ENCODE measurements at regions not wholly inside any gene's neighbourhood (a gene's known extent, or its start where the extent isn't known, plus 50 kb on each side); places are given as distances from the start of the nearest gene placed in this dataset.

GRCh38 chr7:391411-391951 is 101.5 kb downstream of the FOXL3 start:
- DNase-seq (ENCODE audit: low spot score, unreplicated experiment): no peak

GRCh38 chr7:391961-392524 is 102.1 kb downstream of the FOXL3 start:
- TF ChIP-seq, protein P1, sequence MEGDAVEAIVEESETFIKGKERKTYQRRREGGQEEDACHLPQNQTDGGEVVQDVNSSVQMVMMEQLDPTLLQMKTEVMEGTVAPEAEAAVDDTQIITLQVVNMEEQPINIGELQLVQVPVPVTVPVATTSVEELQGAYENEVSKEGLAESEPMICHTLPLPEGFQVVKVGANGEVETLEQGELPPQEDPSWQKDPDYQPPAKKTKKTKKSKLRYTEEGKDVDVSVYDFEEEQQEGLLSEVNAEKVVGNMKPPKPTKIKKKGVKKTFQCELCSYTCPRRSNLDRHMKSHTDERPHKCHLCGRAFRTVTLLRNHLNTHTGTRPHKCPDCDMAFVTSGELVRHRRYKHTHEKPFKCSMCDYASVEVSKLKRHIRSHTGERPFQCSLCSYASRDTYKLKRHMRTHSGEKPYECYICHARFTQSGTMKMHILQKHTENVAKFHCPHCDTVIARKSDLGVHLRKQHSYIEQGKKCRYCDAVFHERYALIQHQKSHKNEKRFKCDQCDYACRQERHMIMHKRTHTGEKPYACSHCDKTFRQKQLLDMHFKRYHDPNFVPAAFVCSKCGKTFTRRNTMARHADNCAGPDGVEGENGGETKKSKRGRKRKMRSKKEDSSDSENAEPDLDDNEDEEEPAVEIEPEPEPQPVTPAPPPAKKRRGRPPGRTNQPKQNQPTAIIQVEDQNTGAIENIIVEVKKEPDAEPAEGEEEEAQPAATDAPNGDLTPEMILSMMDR (IDR thresholded peaks at IDR 0.05; ENCODE audit: unreplicated experiment): no peak
- H3K36me3 Mint-ChIP-seq (ENCODE audit: insufficient read depth): peaks cover 3% of the 10 kb centered on the region
- H3K4me1 Mint-ChIP-seq (ENCODE audit: low read depth): no peaks in the 10 kb centered on the region
- H3K27ac Mint-ChIP-seq: no peak overlapping the region
- H3K9me3 Mint-ChIP-seq (ENCODE audit: low read depth): peaks cover 31% of the 10 kb centered on the region
- DNase-seq (ENCODE audit: low spot score, unreplicated experiment): no peak
- no peaks in the 10 kb centered on the region for H3K27me3 Mint-ChIP-seq
- H3K4me3 Mint-ChIP-seq (ENCODE audit: low read depth): no peak overlapping the region

More at GRCh38 chr7:391411-391951, 101.5 kb downstream of the FOXL3 start:
- Mint-ChIP-seq H3K4me1 (ENCODE audit: low read depth) (no peaks in the 10 kb centered on the region), H3K27me3 (no peaks in the 10 kb centered on the region), H3K4me3 (ENCODE audit: low read depth) (no peak overlapping the region), H3K9me3 (ENCODE audit: low read depth) (peaks cover 26% of the 10 kb centered on the region), H3K27ac (no peak overlapping the region), H3K36me3 (ENCODE audit: insufficient read depth) (peaks cover 3% of the 10 kb centered on the region)
- TF ChIP-seq, protein P1 (IDR thresholded peaks at IDR 0.05; ENCODE audit: unreplicated experiment): no peak

- no peak overlapping the region for H3K27ac Mint-ChIP-seq
- no peak overlapping the region for H3K4me3 Mint-ChIP-seq (ENCODE audit: low read depth)
- DNase-seq (ENCODE audit: low spot score, unreplicated experiment): no peak
- TF ChIP-seq, protein P1 (IDR thresholded peaks at IDR 0.05; ENCODE audit: unreplicated experiment): no peak
- peaks cover 37% of the 10 kb centered on the region for H3K9me3 Mint-ChIP-seq (ENCODE audit: low read depth)
- H3K4me1 Mint-ChIP-seq (ENCODE audit: low read depth): no peaks in the 10 kb centered on the region
- H3K27me3 Mint-ChIP-seq: no peaks in the 10 kb centered on the region
- peaks cover 3% of the 10 kb centered on the region for H3K36me3 Mint-ChIP-seq (ENCODE audit: insufficient read depth)
These were observed 102.9 kb downstream of the FOXL3 start for GRCh38 chr7:392822-393221.

DNA sequence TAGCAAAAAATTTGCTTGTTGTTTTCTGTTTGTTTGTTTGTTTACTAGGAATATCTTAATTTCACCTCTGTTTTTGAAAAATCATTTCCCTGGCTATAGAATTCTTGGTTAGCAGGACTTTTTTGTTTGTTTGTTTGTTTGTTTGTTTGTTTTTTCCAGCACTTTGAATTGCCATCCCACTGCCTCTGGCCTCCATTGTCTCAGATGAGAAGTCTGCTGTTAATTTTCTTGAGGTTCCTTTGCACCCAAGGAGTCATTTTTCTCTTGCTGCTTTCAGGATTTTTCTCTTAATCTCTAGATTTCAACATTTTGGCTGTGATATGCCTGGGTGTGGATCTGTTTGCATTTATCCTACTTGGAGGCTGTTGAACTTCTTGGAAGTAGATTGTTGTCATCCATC is 105.7 kb downstream of the FOXL3 start:
- Mint-ChIP-seq H3K9me3 (ENCODE audit: low read depth) (peaks cover 54% of the 10 kb centered on the region), H3K27ac (no peak overlapping the region), H3K36me3 (ENCODE audit: insufficient read depth) (peaks cover 3% of the 10 kb centered on the region), H3K4me3 (ENCODE audit: low read depth) (no peak overlapping the region), H3K27me3 (no peaks in the 10 kb centered on the region), H3K4me1 (ENCODE audit: low read depth) (no peaks in the 10 kb centered on the region)
- TF ChIP-seq, protein P1 (IDR thresholded peaks at IDR 0.05; ENCODE audit: unreplicated experiment): no peak
- DNase-seq (ENCODE audit: low spot score, unreplicated experiment): no peak

DNA sequence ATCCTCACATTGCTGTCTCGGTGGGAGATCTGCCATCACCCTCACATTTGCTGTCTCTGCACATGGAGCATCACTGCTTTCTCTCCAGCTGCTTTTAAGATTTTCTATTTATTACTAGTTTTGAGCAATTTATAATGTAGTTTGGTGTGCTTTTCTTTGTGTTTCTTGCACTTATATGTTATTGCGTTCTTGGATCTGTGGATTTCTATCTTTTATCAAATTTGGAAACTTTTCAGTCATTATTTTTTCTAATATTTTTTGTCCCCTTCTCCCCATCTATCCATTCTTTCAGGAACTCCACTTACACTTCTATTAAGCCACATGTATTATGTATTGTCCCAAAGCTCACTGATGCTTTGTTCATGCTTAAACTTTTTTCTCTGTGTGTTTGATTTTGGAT is 108.9 kb downstream of the FOXL3 start:
- no peak for DNase-seq (ENCODE audit: low spot score, unreplicated experiment)
- Mint-ChIP-seq H3K4me1 (ENCODE audit: low read depth) (no peaks in the 10 kb centered on the region), H3K36me3 (ENCODE audit: insufficient read depth) (peaks cover 3% of the 10 kb centered on the region), H3K27ac (no peak overlapping the region), H3K9me3 (ENCODE audit: low read depth) (peaks cover 51% of the 10 kb centered on the region), H3K4me3 (ENCODE audit: low read depth) (no peak overlapping the region), H3K27me3 (no peaks in the 10 kb centered on the region)
- TF ChIP-seq, protein P1 (IDR thresholded peaks at IDR 0.05; ENCODE audit: unreplicated experiment): no peak

Data from progenitor cell of endocrine pancreas (in vitro differentiated cells).